Amygdala (tissue), 56 donors: ENCODE measurements at regions not wholly inside any gene's neighbourhood (a gene's known extent, or its start where the extent isn't known, plus 50 kb on each side); places are given as distances from the start of the nearest gene placed in this dataset.
"Not testable (repeated sequence)": the region's sequence is repeated elsewhere in the genome, so short reads cannot be mapped to it uniquely, and the experiment has no call there.

Source experiments
- DNase-seq, 56 donors: peaks; one replicate each; lab custom pipeline; 2025; lab: John Stamatoyannopoulos, UW

GRCh38 chr7:70895337-70896200, 236.4 kb upstream of the GALNT17 start:
- DNase-seq: not testable (repeated sequence)

DNA sequence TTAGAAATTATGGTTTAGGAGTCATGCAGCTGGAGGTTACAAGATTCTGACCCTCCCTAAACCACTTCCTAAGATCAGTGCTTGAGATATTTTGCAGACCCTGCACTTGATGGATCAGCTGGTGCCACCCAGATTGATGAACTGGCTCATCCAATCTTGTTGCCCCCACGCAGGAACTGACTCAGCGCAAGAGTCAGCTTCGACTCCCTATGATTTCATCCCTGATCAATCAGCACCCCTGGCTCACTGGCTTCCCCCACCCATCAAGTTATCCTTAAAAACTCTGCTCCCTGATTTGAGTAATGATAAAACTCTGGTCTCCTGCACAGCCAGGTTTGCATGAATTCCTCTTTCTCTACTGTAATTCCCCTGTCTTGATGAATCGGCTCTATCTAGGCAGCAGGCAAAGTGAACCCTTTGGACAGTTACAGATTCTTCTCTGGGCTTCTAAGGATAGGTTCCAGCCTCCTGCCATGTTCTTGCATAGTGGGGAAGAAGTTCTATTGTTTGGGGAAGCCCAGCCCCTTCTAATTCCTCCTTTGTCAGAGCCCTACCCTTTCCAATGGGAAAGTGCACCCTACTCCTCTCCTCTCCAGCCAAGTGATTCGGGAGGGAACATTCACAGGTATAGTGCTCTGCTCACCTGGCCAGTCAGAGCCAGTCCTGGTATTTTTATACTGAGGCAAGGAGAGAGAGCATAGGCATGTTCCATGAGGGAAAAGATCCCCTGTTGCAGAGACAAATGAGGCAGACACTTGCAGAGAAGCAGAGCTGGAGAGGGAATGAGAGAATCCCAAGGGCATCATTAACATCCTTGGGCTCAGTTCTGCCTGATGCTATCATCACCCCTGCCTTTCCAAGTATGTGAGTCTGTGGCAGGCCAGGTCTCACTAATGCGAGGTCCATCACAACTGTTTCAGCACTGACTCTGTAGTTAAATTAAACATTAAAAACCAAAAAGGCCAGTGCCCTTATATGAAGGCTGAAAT, 224.4 kb upstream of the GALNT17 start:
- DNase-seq: no peak

- no peak for DNase-seq
Observed at GRCh38 chr7:70913924-70914323, 218.0 kb upstream of the GALNT17 start.

DNA sequence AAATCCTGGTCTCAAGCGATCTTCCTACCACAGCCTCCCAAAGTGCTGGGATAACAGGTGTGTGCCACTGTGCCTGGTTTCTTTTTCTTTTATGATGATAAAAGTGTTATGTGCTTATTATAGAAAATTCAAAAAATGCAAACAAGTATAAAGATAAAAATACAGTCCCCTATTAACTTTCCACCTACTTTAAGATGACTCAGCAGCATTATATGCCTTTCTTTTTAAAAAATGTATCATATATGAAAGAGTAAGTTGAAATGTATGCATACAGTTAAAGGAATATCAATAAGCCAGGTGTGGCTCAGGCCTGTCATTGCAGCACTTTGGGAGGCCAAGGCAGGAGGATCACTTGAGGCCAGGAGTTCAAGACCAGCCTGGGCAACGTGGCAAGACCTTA, 216.9 kb upstream of the GALNT17 start:
- DNase-seq: no peak

DNA sequence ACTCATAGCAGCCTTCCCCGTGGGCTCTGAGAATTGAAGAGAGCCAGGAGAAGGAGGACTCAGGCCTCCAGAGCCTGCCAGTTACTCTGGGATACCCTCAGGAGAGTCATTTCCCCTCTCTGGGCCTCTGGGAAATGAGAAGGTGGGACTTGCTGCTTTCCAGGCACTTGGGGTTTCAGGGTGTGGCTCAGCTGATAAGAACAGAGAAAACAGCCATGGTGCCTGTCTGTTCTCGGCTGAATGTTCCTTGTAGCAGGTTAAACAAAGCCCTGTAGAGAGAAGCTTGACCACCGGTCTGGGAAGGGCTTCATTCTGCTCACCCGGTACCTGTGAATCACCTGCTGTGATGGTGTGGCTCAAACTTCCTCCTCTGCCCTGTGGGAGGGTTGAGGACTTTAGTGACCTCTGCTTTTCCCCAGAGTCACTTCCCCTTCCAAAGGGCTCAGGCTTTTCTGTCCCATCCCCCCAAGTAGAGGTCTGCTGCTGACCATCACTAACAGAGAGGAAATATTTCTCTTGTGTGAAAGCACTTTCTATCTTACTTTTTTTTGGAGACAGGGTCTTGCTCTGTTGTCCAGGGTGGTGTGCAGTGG, 212.4 kb upstream of the GALNT17 start:
- no peak for DNase-seq

DNA sequence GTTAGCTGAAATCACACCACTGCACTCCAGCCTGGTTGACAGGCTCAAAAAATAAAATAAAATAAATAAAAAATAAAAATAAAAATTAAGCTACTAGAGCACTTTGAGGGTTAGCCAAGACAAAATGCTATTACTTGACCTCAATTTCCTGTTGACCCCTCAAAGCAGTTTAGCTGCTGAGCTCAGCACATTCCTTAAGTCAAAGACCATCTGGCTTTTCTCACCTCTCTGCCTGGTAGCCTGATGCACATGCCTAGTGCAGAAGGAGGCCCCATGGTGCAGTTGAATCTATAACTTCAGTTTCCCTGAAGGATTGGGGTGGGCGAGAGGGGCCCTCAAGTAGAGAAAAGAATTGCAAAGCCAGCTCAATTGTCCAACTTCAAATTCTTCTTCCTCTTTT, 211.1 kb upstream of the GALNT17 start:
- DNase-seq: no peak

- DNase-seq: peak in 1 of 56 donors; percentile 2
Observed at GRCh38 chr7:70923181-70923845, 208.6 kb upstream of the GALNT17 start.

GRCh38 chr7:70925411-70926115, 206.4 kb upstream of the GALNT17 start:
- DNase-seq: no peak

DNA sequence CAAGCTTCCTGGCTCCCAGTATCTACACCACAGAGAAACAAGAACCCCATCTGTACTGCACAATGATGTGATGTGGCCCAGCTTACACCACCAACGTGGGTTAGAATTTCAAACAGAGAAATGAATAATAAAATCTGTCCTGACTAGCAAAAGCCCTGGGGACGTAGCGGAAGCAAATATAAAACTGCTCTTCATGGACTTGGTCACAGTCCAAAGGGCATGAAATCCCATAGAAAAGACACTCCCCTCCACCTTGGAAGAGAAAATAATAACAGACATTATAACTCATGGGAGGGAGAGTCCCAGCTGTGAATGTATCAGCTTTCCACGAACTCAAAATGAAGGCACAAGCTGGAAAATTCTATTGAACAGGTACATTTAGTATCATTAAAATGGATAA, 205.3 kb upstream of the GALNT17 start:
- DNase-seq: no peak

GRCh38 chr7:70935311-70935710, 196.6 kb upstream of the GALNT17 start:
- no peak for DNase-seq

DNA sequence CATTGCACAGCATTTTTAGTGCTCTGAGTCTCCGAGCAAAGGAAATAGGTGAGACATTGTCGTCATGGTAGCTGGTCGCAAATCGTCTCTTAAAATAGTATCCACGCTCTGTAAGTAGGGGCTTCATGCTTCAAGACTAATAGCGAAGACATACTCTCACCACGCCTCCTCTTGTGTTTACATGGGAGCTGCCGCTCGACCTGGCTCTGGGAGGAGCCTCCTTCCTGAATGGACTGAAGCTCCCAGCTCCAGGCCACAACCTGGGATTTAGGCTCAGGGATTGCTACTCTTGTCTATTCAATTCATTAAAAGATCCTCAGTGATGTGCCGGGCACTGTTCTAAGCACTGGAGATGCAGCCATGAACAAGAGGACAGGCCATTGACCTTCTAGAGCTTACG, 196.1 kb upstream of the GALNT17 start:
- no peak for DNase-seq

GRCh38 chr7:70937424-70937823, 194.5 kb upstream of the GALNT17 start:
- no peak for DNase-seq

DNA sequence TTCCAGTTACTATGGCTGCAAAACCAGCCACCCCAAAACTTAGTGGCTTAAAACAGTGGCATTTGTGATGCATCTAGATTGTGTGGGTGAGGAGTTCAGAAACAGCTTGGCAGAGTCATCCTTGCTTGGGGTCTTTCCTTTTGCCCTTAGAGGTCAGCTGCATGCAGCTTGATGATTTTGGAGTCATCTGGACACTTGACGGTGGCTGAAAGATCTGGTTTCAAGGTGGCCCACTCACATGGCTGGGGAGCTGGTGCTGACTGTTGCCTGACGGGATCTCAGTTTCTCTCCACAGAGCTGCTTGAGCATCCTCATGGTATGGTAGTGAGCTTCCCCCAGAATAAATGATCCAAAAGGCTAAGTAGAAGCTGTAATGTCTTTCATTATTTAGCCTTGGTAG, 191.3 kb upstream of the GALNT17 start:
- DNase-seq: no peak

DNA sequence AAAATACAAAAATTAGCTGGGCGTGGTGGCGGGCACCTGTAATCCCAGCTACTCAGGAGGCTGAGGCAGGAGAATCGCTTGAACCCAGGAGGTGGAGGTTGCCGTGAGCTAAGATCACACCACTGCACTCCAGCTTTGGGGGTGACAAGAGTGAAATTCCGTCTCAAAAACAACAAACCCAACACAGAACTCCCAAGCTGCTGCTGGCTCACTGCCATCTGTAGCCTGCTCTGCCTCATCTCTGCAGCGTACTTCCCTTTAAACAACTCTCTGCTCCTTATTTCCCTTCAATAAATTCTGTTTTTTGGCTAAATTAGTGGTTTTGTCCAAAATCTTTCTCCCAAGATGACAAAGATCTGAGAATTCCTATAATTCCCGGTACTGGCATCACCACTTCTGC, 189.2 kb upstream of the GALNT17 start:
- peak in 1 of 56 donors; percentile 5 for DNase-seq

GRCh38 chr7:70944516-70944915, 187.4 kb upstream of the GALNT17 start:
- no peak for DNase-seq

DNA sequence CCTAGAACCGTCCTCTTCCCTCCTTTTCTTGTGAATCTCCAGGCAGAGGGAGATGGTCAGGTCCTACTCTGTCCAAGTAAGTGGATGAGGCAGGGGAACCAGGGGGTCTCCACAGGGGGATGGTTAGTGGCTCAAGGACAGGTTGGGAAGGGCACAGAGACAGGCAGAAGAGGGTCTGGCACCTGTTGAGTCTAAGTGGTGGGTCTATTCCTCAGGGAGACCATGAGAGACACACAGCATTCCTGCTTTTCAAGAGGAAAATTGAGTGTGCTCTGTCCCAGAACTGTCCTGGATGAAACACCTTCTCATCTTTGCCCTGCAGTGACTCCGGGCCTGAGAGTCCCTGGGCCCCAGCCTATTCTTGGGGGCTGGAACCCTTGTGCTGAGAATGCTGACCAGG, 184.8 kb upstream of the GALNT17 start:
- DNase-seq: no peak

GRCh38 chr7:70949862-70950261, 182.1 kb upstream of the GALNT17 start:
- no peak for DNase-seq

DNA sequence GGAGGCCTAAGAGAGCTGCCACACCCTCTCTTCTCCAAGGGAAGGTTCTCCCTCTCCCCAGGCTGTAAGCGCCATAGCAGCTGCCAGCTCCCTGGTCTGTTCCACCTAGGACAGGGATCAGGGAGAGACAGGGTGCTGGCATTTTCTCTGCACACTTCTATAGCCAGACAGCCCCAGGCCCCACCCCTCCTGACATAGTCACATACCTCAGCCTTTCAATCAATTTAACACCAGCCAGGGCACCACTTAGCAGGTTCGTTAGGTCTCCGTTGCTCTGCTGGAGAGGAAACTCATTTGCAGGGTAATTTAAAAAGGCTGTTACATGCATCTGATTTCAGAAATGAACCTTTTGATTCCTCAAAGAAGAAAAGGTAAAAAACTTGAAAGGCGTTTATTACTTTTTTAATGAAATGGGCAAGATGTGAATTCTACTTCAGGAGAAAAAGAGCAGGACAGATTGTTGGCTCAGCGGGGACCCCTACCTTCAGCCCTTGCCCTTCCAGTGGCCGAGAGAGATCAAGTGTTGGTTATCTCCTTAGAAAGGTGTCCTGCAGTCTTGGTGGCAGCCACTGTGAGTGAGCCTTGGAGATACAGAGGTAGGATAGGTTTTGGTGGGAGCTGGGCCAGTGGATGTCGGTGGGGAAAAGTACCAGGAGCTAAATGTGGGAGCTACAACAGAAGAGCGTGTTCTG, 180.5 kb upstream of the GALNT17 start:
- DNase-seq: no peak

- no peak for DNase-seq
Observed at GRCh38 chr7:70952311-70952710, 179.6 kb upstream of the GALNT17 start.
